NCI-H1930 (cell line): ENCODE measurements at regions not wholly inside any gene's neighbourhood (a gene's known extent, or its start where the extent isn't known, plus 50 kb on each side); places are given as distances from the start of the nearest gene placed in this dataset.
"Not testable (repeated sequence)": the region's sequence is repeated elsewhere in the genome, so short reads cannot be mapped to it uniquely, and the experiment has no call there.

Source experiments
- DNase-seq, 2 experiments: peaks; one replicate each; lab custom pipeline; 2025; lab: John Stamatoyannopoulos, UW

- DNase-seq = no peak
Measured at GRCh38 chrX:106220177-106220576, 52.1 kb downstream of the PWWP3B start.

DNA sequence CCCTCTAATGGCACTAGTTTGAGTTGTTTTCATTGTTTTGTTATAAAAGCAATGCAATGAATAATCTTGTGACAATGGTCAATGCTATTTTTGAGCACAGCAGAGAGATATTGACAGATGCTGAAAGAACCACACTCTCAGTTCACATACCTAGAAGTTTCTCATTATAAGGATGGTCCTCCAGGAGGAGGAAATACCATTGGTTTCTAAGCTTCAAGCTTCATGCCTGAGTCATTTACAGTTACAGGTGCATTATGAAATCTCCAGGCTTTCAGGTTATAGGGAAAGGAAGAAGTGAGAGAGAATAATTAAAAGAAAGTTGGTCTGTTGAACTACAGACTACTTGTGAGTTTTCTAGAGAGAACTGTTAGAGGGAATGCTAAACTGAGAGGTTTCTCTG lies 75.3 kb downstream of the PWWP3B start:
- no peak for DNase-seq

- no peak for DNase-seq
Measured at GRCh38 chrX:106246511-106246910, 78.4 kb downstream of the PWWP3B start.

GRCh38 chrX:106247162-106247561 lies 79.1 kb downstream of the PWWP3B start:
- no peak for DNase-seq

GRCh38 chrX:106249706-106250379 lies 81.7 kb downstream of the PWWP3B start:
- no peak for DNase-seq

- no peak for DNase-seq
Measured at GRCh38 chrX:106263817-106264216, 95.7 kb downstream of the PWWP3B start.

GRCh38 chrX:106273947-106274587 lies 106.0 kb downstream of the PWWP3B start:
- not testable (repeated sequence) for DNase-seq

GRCh38 chrX:106275172-106275571 lies 107.1 kb downstream of the PWWP3B start:
- DNase-seq = not testable (repeated sequence)

DNA sequence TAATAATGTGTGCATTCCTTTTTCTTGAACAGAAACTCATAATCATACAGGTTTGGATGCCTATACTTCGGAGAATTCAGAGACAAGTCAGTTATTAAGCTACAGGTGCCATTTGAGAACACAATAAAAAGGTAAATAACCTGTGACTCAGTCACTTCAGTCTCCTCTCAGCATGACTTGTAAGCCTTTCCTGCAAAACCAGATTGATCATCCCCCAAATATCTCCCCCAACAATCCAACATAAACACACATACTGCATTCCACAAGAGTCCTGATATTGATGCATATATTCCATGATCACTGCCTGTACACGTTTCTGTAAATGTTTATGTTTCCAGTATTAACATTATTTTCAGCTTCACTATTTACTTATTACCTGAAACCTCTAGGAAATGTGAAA lies 110.8 kb downstream of the PWWP3B start:
- DNase-seq = no peak

DNA sequence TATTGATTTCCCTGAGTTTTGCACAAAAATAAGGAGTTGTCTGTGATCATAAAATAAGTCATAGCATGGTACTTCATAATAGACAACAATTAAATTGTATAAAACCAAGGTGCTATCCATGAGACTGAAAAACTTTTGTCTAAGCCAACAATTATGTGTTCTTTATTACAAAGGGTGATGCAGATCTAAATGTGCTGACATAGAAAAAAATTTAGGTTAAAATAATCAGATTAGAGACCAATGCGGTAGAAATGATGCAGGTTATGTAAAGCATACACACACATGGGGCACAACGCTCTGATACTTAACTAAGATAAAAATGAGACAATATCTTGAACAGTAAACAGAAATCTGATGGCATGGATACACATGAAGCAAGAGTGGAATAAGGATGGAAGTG lies 113.3 kb downstream of the PWWP3B start:
- DNase-seq = no peak

DNA sequence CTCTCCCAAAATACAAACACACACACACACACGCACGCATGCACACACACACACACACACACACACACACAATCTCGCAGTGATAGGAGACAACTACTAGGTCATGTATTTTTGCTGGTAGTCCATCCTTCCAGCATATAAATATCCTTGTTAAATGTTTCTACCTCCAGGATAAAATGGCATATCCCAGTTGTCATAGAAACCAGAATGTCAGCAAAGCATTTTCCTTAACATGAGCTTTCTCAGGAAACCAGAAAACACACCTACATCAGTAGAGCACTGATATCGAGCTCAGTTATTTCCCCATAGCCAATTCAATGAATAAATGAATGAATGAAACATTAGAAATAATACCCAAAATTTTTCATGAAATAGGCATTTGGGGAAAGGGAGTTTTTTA lies 115.7 kb downstream of the PWWP3B start:
- no peak for DNase-seq

- DNase-seq = no peak
Measured at GRCh38 chrX:106284431-106285025, 116.4 kb downstream of the PWWP3B start.

GRCh38 chrX:106286053-106286650 lies 118.0 kb downstream of the PWWP3B start:
- DNase-seq = no peak

- not testable (repeated sequence) for DNase-seq
Measured at GRCh38 chrX:106290778-106291177, 122.7 kb downstream of the PWWP3B start.

DNA sequence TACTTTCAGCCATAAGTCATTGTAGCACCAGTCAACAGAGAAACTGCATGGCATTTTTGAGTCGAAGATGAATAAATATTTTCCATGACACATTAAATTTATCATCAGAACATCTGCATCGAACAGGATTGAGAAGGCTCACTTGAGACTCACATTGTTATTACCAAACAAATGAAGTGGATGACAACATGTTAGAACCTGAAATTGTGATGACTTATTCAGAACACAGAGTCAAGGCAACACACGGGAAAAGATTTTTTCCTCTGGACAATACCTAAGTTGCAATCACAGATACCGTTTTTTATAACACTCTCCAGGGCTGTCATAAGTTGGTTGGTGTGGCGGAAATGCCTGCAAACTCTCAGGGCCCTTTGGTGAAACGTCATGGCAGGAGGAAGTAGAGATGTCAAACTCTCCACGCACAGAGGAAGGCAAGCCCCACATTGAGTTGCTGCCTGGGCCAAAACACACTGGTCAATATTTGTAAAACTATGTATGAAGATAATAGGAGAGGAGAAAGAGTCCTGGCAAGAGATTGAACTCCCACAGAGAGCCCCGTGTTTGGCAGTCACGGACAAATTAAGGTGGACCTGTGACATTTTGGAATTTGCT lies 123.8 kb downstream of the PWWP3B start:
- not testable (repeated sequence) for DNase-seq

DNA sequence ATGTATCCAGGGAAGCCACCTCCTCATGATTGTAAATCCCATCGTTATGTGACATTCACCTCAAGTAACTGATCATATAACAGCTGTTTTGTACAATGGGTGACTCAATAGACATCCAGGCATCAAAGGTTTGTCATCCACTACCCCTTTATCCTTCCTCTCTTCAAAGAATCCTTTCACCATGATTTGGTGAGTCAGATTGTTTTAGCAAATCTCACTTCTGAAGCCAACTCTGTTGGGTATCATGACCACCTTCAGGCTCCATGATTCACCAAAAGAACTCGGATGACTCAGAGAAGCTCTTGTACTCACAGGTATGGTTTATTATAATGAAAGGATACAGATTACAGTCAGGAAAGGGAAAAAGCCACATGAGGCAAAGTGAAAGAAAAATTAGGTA lies 132.1 kb downstream of the PWWP3B start:
- DNase-seq = no peak

GRCh38 chrX:106300656-106301055 lies 132.6 kb downstream of the PWWP3B start:
- no peak for DNase-seq

DNA sequence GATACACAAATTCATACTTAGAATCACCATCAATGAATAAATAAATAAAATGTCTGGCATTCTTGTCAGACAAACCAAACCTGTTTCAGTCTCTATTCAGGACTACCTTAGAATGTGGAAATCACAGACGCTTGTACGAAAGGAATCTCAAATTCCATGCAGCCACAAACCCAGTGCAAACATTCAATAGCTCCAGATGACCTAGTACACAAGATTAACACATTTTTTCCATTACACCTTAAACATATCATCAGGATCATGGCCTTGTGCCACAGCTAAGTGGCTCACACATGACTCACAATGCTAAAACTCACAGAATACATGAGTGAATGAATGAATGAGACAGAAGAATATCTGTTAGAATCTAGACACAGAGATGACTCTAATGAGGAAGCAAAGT lies 134.2 kb downstream of the PWWP3B start:
- DNase-seq = no peak

DNA sequence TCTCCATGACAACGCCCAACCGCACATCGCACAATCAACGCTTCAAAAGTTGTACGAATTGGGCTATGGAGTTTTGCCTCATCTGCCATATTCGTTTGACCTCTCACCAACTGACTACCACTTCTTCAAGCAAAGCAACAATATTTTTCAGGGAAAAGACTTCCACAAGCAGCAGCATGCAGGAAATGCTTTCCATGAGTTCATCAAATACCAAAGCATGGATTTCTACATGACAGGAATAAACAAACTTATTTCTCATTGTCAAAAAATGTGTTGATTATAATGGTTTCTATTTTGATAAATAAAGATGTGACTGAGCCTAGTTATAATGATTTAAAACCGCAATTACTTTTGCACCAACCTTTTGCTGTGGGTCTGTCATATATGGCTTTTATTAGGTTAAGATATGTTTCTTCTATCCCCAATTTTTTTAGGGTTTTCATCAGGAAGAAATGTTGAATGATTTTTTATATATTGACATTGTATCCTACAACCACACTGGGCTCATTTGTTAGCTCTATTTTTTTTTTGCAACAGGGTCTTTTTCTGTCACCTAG lies 138.4 kb downstream of the PWWP3B start:
- DNase-seq = no peak

- no peak for DNase-seq
Measured at GRCh38 chrX:106323357-106323756, 155.3 kb downstream of the PWWP3B start.

DNA sequence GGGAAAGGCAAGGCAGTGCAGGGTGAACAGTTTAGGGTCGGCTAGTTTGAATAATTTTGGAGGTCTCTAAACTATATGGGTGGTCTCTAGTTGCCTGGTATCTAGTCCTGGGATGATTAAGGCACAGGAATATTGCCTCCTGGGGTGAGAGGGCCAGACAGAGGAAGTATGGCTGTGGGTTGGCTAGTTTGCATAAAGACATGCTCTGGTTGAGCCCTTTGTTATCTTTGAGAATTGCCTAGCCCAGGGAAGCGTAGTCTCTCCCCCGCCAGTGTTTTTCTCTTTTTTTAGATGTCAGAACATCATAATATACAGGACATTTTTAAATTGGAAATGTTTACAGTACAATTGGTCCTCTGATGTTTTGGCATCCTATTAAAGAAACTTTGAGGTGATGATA lies 163.5 kb downstream of the PWWP3B start:
- DNase-seq = no peak

DNA sequence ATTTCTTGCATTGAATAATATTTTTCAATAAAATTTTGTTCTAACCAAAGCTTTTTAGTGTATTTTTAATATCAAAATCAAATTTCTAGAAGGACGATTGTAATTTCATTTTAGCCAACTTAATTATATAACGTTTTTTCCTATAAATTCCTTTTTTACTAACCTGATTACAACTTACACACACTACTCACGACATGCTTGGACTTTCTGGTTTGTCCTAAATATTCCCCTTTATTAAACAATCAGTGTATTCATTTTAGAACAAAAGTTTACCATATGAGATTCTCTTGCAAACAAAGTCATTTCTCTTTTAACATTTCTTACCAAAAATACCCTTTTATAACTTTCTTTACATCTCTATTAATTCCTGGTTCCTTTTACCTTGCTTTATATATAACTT lies 173.7 kb downstream of the PWWP3B start:
- DNase-seq = no peak
